HG03159 (cell line): ENCODE measurements at regions not wholly inside any gene's neighbourhood (a gene's known extent, or its start where the extent isn't known, plus 50 kb on each side); places are given as distances from the start of the nearest gene placed in this dataset.

Experiments
- ATAC-seq: cut with Tn5 transposase; IDR thresholded peaks from one replicate; pipeline ENCODE4 v1.9.1; 2021; ENCODE audit warnings: mild to moderate bottlenecking, moderate library complexity; ENCODE audit not compliant: unreplicated experiment

- ATAC-seq, result no peak
These were observed 222.1 kb upstream of the EEA1 start for GRCh38 chr12:93151079-93151762.

- ATAC-seq, result no peak
These were observed 223.5 kb upstream of the EEA1 start for GRCh38 chr12:93152617-93153016.

- ATAC-seq, result no peak
These were observed 224.2 kb upstream of the EEA1 start for GRCh38 chr12:93153321-93153720.

- no peak for ATAC-seq
These were observed 223.5 kb upstream of the NUDT4 start for GRCh38 chr12:93154096-93154728.

- no peak for ATAC-seq
These were observed 222.8 kb upstream of the NUDT4 start for GRCh38 chr12:93154753-93155480.

GRCh38 chr12:93156086-93156716 lies 221.5 kb upstream of the NUDT4 start:
- no peak for ATAC-seq

GRCh38 chr12:93157279-93157678 lies 220.4 kb upstream of the NUDT4 start:
- ATAC-seq, result no peak

GRCh38 chr12:93158065-93158843 lies 219.5 kb upstream of the NUDT4 start:
- ATAC-seq, result no peak

- no peak for ATAC-seq
These were observed 214.3 kb upstream of the NUDT4 start for GRCh38 chr12:93163260-93164036.

GRCh38 chr12:93164103-93164880 lies 213.4 kb upstream of the NUDT4 start:
- no peak for ATAC-seq

GRCh38 chr12:93165384-93165932 lies 212.3 kb upstream of the NUDT4 start:
- ATAC-seq, result no peak

- ATAC-seq, result peak; percentile 77
These were observed 211.0 kb upstream of the NUDT4 start for GRCh38 chr12:93166541-93167307.

GRCh38 chr12:93167331-93167730 lies 210.4 kb upstream of the NUDT4 start:
- ATAC-seq, result peak; percentile 22

GRCh38 chr12:93167841-93168492 lies 209.8 kb upstream of the NUDT4 start:
- peak; percentile 47 for ATAC-seq

GRCh38 chr12:93168751-93169150 lies 209.0 kb upstream of the NUDT4 start:
- no peak for ATAC-seq

GRCh38 chr12:93169536-93169935 lies 208.2 kb upstream of the NUDT4 start:
- no peak for ATAC-seq

GRCh38 chr12:93170928-93171327 lies 206.8 kb upstream of the NUDT4 start:
- ATAC-seq, result no peak
